Right forelimb (tissue), 1 donor: ENCODE measurements at regions not wholly inside any gene's neighbourhood (a gene's known extent, or its start where the extent isn't known, plus 50 kb on each side); places are given as distances from the start of the nearest gene placed in this dataset.

ENCODE experiments used
- DNase-seq: peaks from one replicate; pipeline ENCODE4 v3.0.0-alpha.2; 2018

DNA sequence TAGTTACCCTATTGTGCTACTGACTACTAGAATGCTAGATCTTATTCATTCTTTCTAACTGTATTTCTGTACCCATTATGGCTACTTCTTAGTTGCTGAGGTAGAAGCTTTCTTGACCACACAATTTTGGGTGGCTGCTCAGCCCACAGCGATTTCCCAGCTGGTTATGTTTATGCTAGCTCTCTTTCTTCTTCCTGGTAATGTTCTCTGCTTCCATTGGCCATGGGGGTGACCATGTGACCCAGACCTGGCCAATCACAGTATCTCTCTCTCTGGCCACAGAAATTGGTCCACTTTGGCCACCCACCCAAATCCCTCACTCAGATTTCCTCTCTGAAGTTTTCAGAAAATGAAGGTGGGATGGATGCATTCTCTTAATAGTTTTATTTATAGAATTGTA lies 427.9 kb upstream of the CLINT1 start:
- DNase-seq = no peak

DNA sequence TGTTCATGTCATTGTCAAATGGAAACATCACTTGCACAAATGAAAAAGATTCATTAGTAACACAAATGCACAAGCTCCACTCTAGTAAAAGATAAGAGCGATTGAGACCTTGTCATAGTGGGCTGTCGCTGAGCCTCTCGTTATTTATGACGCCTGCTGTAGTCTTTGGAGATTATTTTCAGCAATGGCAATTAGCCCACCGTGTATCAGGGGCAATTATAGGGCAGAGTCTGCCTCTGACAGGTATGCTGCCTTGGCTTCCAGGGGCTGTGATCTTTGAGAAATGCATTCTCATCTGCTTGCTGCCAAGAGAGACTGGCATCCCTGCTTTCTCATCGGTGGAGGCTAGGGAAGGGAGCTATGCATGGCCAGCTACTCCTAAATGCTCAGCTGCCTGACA lies 426.8 kb upstream of the CLINT1 start:
- DNase-seq = no peak

GRCh38 chr5:158284242-158284641 lies 425.3 kb upstream of the CLINT1 start:
- no peak for DNase-seq

DNA sequence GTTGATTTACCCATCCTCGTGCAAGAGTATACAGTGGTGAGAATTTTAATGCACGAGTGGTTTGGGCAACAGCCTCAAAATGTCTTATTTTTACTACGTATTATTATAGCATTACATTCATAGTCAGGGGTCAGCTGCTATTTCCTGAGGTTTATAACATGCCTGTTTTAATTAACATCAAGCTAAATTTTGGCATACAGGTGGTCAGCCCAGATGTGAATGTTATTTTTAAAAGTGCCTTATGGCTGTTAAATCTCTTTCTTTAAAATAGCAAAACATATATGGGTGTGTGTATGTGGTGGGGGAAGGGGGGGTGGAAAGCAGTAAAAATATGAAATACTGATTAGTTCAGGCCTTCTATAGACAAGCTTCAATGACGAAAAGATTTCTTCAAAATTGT lies 424.5 kb upstream of the CLINT1 start:
- no peak for DNase-seq

GRCh38 chr5:158278216-158278925 lies 419.4 kb upstream of the CLINT1 start:
- no peak for DNase-seq

- DNase-seq = no peak
Measured at GRCh38 chr5:158277276-158277675, 418.3 kb upstream of the CLINT1 start.

- no peak for DNase-seq
Measured at GRCh38 chr5:158276692-158277091, 417.7 kb upstream of the CLINT1 start.

DNA sequence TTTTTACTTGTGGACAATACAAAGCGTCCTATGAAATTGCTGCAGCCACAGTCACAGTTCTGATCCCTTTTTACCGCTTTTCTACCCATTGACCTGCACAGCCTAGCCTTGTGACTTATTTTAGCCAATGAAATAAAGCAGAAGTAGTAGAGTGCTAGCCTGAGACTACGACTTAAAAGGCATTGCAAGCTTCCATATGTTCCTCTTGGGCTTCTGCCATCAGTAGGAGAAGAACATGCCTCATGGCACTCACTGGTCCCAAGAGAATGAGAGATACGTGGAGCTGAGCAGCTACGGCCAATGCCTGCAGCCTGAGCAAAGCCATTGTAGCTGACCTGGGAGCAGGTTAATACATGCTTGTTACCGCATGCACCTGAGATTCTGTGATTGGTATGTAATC lies 416.6 kb upstream of the CLINT1 start:
- no peak for DNase-seq

DNA sequence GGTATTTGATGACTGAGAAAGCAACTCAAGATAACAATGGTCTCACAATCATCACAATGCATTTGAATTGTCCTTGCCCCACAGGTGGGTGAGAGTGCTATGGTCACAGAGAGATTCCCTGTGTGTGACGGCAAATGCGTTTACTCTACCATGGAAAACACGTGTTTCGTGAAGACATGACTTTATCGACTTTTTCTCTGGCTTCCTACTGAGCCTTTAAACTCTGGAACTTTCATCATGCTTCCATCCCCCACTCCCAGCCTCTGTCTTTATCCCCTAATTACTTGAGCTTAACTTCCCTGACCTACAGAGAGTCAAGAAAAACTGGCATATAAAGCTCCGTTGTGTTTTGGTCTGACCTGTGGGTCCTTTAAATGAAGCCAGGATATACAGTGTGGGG lies 414.1 kb upstream of the CLINT1 start:
- no peak for DNase-seq

GRCh38 chr5:158272409-158272808 lies 413.5 kb upstream of the CLINT1 start:
- no peak for DNase-seq

DNA sequence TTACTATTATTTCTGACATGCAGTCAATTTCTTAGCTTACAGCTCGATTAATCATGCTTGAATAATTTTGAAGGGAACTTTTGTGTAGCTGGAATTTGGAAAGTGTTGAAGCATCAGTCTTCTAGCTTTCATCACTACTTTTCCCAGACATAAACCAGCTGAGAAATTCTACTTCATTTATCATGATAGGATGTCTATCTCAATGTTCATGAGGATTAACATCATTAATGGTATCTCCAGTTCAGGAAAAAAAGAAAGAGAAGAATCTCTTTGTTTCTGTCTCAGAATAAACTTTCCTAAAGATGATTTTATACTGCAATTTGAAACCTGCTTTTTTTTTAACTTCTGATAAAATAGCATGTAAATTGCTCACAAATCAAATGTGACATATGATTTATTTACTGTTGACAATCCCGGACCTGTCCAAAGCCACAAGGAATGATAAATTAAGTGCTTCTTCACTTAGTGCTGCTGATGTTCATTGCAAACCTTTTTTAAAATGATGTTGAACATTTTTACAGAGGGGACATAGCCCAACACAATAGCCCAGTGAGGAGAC lies 412.1 kb upstream of the CLINT1 start:
- DNase-seq = no peak

GRCh38 chr5:158268286-158268685 lies 409.3 kb upstream of the CLINT1 start:
- DNase-seq = no peak

DNA sequence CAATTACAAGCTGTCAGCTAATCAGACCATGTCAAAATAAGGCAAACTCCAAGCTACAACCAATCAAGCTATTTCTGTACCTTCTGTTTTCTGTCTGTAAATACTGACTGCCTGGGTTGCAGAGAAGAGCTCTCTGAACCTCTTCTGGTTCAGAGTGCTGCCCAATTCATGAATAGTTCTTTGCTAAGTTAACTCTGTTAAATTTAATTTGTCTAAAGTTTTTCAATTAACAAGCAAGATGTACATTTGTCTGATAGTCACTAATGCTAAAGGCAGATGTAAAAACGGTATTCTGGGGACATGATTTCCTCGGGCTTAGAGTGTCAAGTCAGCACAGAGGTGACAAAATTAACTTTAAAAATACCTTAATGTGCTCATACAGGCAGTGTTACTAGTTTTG lies 408.3 kb upstream of the CLINT1 start:
- no peak for DNase-seq

DNA sequence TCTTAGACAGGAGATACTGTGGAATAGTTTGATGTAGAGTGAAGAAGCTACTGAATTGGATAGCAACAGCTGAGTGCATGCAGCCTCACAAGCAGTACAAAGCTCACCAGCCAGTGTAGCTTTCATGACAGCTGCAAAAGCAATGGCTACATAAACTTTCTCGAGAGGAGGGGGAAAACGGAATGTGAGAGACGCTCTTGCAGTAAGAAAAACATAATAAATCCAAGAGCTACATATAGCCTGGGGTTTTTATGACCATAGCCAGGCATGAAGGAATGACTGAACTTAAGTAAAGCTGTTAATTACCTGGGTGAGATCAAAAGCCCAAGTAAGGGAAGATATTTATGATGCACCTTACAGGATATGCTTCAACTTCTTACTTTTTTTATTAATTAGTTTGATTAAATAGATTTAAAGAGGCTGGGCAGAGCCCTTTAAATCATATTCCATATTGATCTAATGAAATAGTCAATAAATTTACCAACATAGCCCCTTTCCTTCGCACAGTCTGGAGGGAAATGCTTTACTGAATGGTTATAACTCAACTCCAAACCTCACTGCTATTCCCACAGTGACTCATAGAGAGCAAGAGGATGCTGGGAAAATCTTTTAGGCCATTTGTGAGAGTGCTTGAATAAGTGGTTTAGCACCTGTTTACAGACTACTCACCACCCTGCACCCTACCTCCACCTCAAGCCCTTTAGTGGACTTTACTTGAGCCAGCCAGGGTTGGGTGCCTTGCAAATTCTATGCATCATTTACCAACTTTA lies 407.2 kb upstream of the CLINT1 start:
- DNase-seq = no peak

GRCh38 chr5:158265346-158265745 lies 406.4 kb upstream of the CLINT1 start:
- no peak for DNase-seq

- DNase-seq = no peak
Measured at GRCh38 chr5:158264264-158264663, 405.3 kb upstream of the CLINT1 start.

- no peak for DNase-seq
Measured at GRCh38 chr5:158261674-158262367, 402.9 kb upstream of the CLINT1 start.

DNA sequence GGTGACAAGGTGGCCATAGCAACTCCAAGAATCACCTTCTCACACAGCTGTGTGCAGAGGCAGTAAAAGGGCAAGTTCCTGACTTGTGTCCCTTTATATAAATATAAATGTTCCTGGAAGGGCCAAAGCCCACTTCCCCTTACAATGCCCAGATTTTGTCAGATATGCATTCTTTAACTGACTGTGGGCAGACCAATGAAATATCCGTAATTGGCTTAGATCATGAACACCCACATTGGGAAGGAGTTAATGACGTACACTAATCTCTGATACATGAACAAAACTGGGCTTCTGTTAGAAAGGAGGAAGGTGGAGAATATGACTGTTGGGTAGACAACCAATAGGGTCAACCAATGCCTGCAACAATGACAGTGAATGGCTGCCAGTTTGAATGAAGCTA lies 397.2 kb upstream of the CLINT1 start:
- no peak for DNase-seq

GRCh38 chr5:158255609-158256008 lies 396.7 kb upstream of the CLINT1 start:
- DNase-seq = no peak

DNA sequence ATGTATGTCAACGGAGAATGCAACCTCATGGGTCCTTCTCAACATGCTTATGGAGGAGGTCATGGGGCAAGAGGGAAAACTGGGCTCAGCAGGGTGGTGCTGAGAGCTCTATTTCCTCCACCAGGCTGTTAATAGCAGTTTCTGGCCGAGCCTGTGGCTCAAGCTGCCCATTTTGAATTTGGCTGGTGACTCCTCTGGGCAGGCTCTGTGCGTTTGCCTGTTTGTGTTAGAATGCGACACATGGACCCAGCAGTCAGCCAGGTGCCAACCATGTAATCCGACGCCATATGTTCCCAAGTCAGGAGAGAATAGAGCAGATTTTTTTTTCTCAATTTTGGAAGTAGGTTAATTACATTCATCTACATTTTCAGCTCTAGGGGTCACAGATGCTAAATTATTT lies 387.7 kb upstream of the CLINT1 start:
- no peak for DNase-seq

DNA sequence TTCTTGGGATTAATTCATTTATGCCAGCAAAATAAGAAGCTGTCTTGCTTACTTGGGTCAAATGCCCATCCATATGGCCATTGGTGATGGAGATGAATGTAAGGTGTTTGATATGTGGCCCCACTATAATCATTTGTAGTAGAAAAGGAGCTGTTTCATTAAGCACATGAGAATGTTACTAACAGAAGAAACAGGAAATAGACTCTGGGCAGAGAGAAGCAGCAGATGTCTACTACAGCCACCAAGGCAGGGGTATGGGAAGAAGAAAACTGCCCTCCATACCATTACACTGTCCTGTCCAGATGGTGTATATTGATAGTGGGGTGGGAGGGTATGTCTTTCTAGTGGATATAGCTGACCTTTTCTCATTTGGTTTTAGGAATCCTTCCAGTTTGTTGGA lies 386.6 kb upstream of the CLINT1 start:
- no peak for DNase-seq

- no peak for DNase-seq
Measured at GRCh38 chr5:158244882-158245281, 385.9 kb upstream of the CLINT1 start.

DNA sequence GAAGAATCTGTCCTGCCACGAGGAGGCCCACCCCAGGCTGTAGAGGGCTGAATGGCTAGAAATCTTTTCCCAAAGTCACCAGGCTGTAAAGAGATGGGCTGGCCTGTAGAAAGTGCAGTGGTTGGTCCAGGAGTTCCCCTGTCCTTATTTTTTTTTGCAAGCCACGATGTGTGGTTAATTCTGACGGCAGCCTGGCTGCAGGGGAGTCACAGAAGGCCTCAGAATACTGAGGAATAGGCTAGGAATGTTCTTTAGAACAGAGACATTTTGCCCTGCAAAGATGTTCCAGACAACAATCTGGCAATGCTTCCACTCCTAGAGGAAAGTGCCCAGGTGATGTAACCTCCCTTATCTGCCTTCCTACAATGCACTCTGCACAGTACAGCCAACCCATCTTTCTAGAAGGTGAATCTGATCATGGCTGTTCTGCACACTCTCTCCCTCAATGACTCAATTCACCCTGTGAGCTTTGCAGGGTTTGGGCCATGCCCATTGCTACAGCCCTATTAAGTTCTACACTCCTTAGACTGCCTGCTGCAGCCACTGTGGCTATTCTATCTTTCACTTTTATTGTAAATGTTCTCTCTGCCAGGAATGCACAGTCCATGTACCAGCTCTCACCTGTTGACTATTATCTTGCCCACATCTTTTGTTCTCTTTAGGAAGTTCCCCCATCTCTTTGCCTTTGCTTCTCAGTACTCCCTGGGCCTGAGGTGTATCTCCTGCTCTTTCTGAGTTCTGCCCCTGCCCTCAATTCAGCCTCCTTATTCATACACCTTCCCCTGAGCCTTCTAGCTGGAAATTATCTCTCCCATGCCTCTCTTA lies 377.8 kb upstream of the CLINT1 start:
- no peak for DNase-seq
